ENCODE measurements at regions not wholly inside any gene's neighbourhood (a gene's known extent, or its start where the extent isn't known, plus 50 kb on each side); places are given as distances from the start of the nearest gene placed in this dataset.

GRCh38 chr1:68827261-68827660 is 330.4 kb upstream of the DEPDC1 start:
- TF ChIP-seq CTCF (IDR thresholded peaks at IDR 0.05) (no peak), ZFX (IDR thresholded peaks at IDR 0.05; ENCODE audit: borderline replicate concordance) (no peak)

Data from 22Rv1 (cell line).